ENCODE measurements at regions not wholly inside any gene's neighbourhood (a gene's known extent, or its start where the extent isn't known, plus 50 kb on each side); places are given as distances from the start of the nearest gene placed in this dataset.

GRCh38 chr2:12971581-12972365, 255.0 kb downstream of the TRIB2 start:
- Histone ChIP-seq H3K4me2 (ENCODE audit: low read length) (no peak overlapping the region), H3K9ac (ENCODE audit: low read length) (no peak overlapping the region), H3K4me3 (ENCODE audit: low read length) (no peak overlapping the region), H3K79me2 (ENCODE audit: low read length) (no peaks in the 10 kb centered on the region), H3K27ac (ENCODE audit: low read length) (no peak overlapping the region), H3K36me3 (replicated peaks; ENCODE audit: low read depth, low read length) (no peaks in the 10 kb centered on the region), H3K9me3 (ENCODE audit: insufficient read depth, low read length) (no peaks in the 10 kb centered on the region), H3K4me1 (ENCODE audit: low read length) (no peaks in the 10 kb centered on the region), H2AFZ (ENCODE audit: low read depth, low read length) (no peak overlapping the region), H4K20me1 (ENCODE audit: insufficient read depth, low read length) (no peaks in the 10 kb centered on the region), H3K27me3 (ENCODE audit: low read depth, low read length) (no peaks in the 10 kb centered on the region)
- TF ChIP-seq EZH2phosphoT487 (IDR thresholded peaks at IDR 0.05; ENCODE audit: low read depth): no peak
- TF ChIP-seq CTCF (IDR thresholded peaks at IDR 0.05; ENCODE audit: low read depth, low read length): no peak

GRCh38 chr2:12978066-12978835, 261.5 kb downstream of the TRIB2 start:
- no peaks in the 10 kb centered on the region for H3K9me3 ChIP-seq (ENCODE audit: insufficient read depth, low read length)
- no peaks in the 10 kb centered on the region for H3K4me1 ChIP-seq (ENCODE audit: low read length)
- H4K20me1 ChIP-seq (ENCODE audit: insufficient read depth, low read length): no peaks in the 10 kb centered on the region
- no peak overlapping the region for H3K4me2 ChIP-seq (ENCODE audit: low read length)
- no peak overlapping the region for H3K27ac ChIP-seq (ENCODE audit: low read length)
- H3K4me3 ChIP-seq (ENCODE audit: low read length): no peak overlapping the region
- no peak for TF ChIP-seq CTCF (IDR thresholded peaks at IDR 0.05; ENCODE audit: low read depth, low read length)
- no peak for TF ChIP-seq EZH2phosphoT487 (IDR thresholded peaks at IDR 0.05; ENCODE audit: low read depth)
- H3K36me3 ChIP-seq (replicated peaks; ENCODE audit: low read depth, low read length): no peaks in the 10 kb centered on the region
- no peak overlapping the region for H3K9ac ChIP-seq (ENCODE audit: low read length)
- H3K27me3 ChIP-seq (ENCODE audit: low read depth, low read length): 0 out of 2 replicates have a peak, but pooled peaks cover 3% of the 10 kb centered on the region
- no peak overlapping the region for H2AFZ ChIP-seq (ENCODE audit: low read depth, low read length)
- no peaks in the 10 kb centered on the region for H3K79me2 ChIP-seq (ENCODE audit: low read length)

GRCh38 chr2:12979066-12979465, 262.3 kb downstream of the TRIB2 start:
- Histone ChIP-seq H3K9me3 (ENCODE audit: insufficient read depth, low read length) (no peaks in the 10 kb centered on the region), H3K4me1 (ENCODE audit: low read length) (no peaks in the 10 kb centered on the region), H3K4me2 (ENCODE audit: low read length) (no peak overlapping the region), H4K20me1 (ENCODE audit: insufficient read depth, low read length) (no peaks in the 10 kb centered on the region), H3K36me3 (replicated peaks; ENCODE audit: low read depth, low read length) (no peaks in the 10 kb centered on the region), H3K9ac (ENCODE audit: low read length) (no peak overlapping the region), H3K27me3 (ENCODE audit: low read depth, low read length) (0 out of 2 replicates have a peak, but pooled peaks cover 3% of the 10 kb centered on the region), H3K27ac (ENCODE audit: low read length) (no peak overlapping the region), H3K4me3 (ENCODE audit: low read length) (no peak overlapping the region), H2AFZ (ENCODE audit: low read depth, low read length) (no peak overlapping the region), H3K79me2 (ENCODE audit: low read length) (no peaks in the 10 kb centered on the region)
- no peak for TF ChIP-seq CTCF (IDR thresholded peaks at IDR 0.05; ENCODE audit: low read depth, low read length)

- Histone ChIP-seq H3K79me2 (ENCODE audit: low read length) (no peaks in the 10 kb centered on the region), H3K27me3 (ENCODE audit: low read depth, low read length) (0 out of 2 replicates have a peak, but pooled peaks cover 3% of the 10 kb centered on the region), H3K4me3 (ENCODE audit: low read length) (no peak overlapping the region), H3K4me1 (ENCODE audit: low read length) (no peaks in the 10 kb centered on the region), H3K9ac (ENCODE audit: low read length) (no peak overlapping the region), H2AFZ (ENCODE audit: low read depth, low read length) (no peak overlapping the region), H4K20me1 (ENCODE audit: insufficient read depth, low read length) (no peaks in the 10 kb centered on the region), H3K4me2 (ENCODE audit: low read length) (no peak overlapping the region), H3K27ac (ENCODE audit: low read length) (no peak overlapping the region), H3K36me3 (replicated peaks; ENCODE audit: low read depth, low read length) (no peaks in the 10 kb centered on the region), H3K9me3 (ENCODE audit: insufficient read depth, low read length) (no peaks in the 10 kb centered on the region)
- TF ChIP-seq EZH2phosphoT487 (IDR thresholded peaks at IDR 0.05; ENCODE audit: low read depth) (no peak), CTCF (IDR thresholded peaks at IDR 0.05; ENCODE audit: low read depth, low read length) (no peak)
Observed at GRCh38 chr2:12980817-12981216, 264.1 kb downstream of the TRIB2 start.

Measured in OCI-LY3 (cell line).